K562 (cell line): ENCODE measurements at regions not wholly inside any gene's neighbourhood (a gene's known extent, or its start where the extent isn't known, plus 50 kb on each side); places are given as distances from the start of the nearest gene placed in this dataset.

Source experiments
- CBFA2T3 ChIP-seq: fragments of 450-650 bp; IDR thresholded peaks from 2 replicates; pipeline ENCODE4 v1.6.1; 2017
- CHD2 ChIP-seq: IDR thresholded peaks from 2 replicates; pipeline ENCODE4 v1.6.1; 2011; ENCODE audit warnings: low read depth, low read length
- HDAC1 ChIP-seq, 2 experiments: fragments of 450-650 bp; IDR thresholded peaks; 2 replicates each; pipeline ENCODE4 v1.6.1; 2016 to 2017; ENCODE audit warnings: inconsistent platforms in 1 of 2, mild to moderate bottlenecking in 1 of 2, moderate library complexity in 1 of 2
- KAT2B ChIP-seq: IDR thresholded peaks from one replicate; pipeline ENCODE4 v1.6.1; 2012; ENCODE audit warnings: low read depth, mild to moderate bottlenecking, control low read depth, inconsistent platforms, low read length, moderate library complexity
- MITF ChIP-seq: IDR thresholded peaks from 2 replicates; pipeline ENCODE4 v1.6.1; 2014; ENCODE audit warnings: antibody characterized with exemption
- NFIX ChIP-seq: fragments of 250-450 bp; sonication (Bioruptor Pico); IDR thresholded peaks from 2 replicates; pipeline ENCODE4 v1.4.0; 2020; ENCODE audit warnings: low read depth, mild to moderate bottlenecking, moderate library complexity
- NUFIP1 ChIP-seq: fragments of 450-650 bp; IDR thresholded peaks from 2 replicates; pipeline ENCODE4 v1.6.1; 2018; ENCODE audit not compliant: partially characterized antibody
- PPARD ChIP-seq: fragments of 250-450 bp; sonication (Bioruptor Pico); IDR thresholded peaks from 2 replicates; pipeline ENCODE4 v1.8.0; 2022; ENCODE audit warnings: inconsistent platforms, mild to moderate bottlenecking, moderate library complexity
- RAD21 ChIP-seq, 2 experiments: fragments of 250-450 bp in 1 of 2; fragments of 450-650 bp in 1 of 2; sonication (Bioruptor Pico) in 1 of 2; formaldehyde crosslinking in 1 of 2; IDR thresholded peaks in 1 of 2; conservative IDR thresholded peaks in 1 of 2; 2 replicates each; pipeline versions ENCODE4 v1.4.0 to v1.8.0; 2020 to 2022; ENCODE audit warnings: mild to moderate bottlenecking in 2 of 2, moderate library complexity in 1 of 2
- TAF15 ChIP-seq: fragments of 200-400 bp; formaldehyde crosslinking; IDR thresholded peaks from 2 replicates; pipeline ENCODE4 v1.6.1; 2017; ENCODE audit warnings: mild to moderate bottlenecking, low read depth, low read length, moderate library complexity
- TAF9B ChIP-seq: fragments of 450-650 bp; IDR thresholded peaks from 2 replicates; pipeline ENCODE4 v1.6.1; 2018; ENCODE audit warnings: mild to moderate bottlenecking; ENCODE audit not compliant: partially characterized antibody
- TEAD4 ChIP-seq, 2 experiments: sonication (generic) in 1 of 2; formaldehyde crosslinking in 1 of 2; IDR thresholded peaks; 2 replicates each; pipeline versions ENCODE4 v1.6.1 to v1.8.0; 2012 to 2022; ENCODE audit warnings: borderline replicate concordance in 1 of 2, inconsistent platforms in 1 of 2, low read length in 1 of 2, mild to moderate bottlenecking in 1 of 2, missing genetic modification reagents in 1 of 2
- TF ChIP-seq, protein P1 (sequence below), 2 experiments: fragments of 450-650 bp in 1 of 2; IDR thresholded peaks; 2 replicates each; pipeline ENCODE4 v1.6.1; 2011 to 2017; ENCODE audit warnings: low read depth in 2 of 2, antibody characterized with exemption in 1 of 2, borderline replicate concordance in 1 of 2, low read length in 1 of 2, mild to moderate bottlenecking in 1 of 2, mixed read lengths in 1 of 2; ENCODE audit not compliant: control insufficient read depth in 1 of 2
- TF ChIP-seq, protein P2 (sequence below): fragments of 200-800 bp; sonication (Bioruptor generic); IDR thresholded peaks from 2 replicates; pipeline ENCODE4 v1.6.1; 2017; ENCODE audit warnings: missing genetic modification characterization, missing compliant biosample characterization
- TF ChIP-seq, protein P3 (sequence below), 2 experiments: IDR thresholded peaks; 2 replicates each; pipeline ENCODE4 v1.6.1; 2011; ENCODE audit warnings: borderline replicate concordance in 1 of 2, control low read depth in 1 of 2, low read depth in 1 of 2, low read length in 1 of 2, mild to moderate bottlenecking in 1 of 2, mixed read lengths in 1 of 2, moderate library complexity in 1 of 2; ENCODE audit not compliant: insufficient read depth in 1 of 2, insufficient read length in 1 of 2, poor library complexity in 1 of 2, severe bottlenecking in 1 of 2; ENCODE audit errors: extremely low read depth in 1 of 2
- TF ChIP-seq, protein P4 (sequence below): fragments of 250-450 bp; sonication (Bioruptor Pico); IDR thresholded peaks from 2 replicates; pipeline ENCODE4 v1.5.0; 2020; ENCODE audit warnings: mild to moderate bottlenecking

GRCh38 chr2:145744541-145745386 is 1224.8 kb upstream of the ZEB2 start (continued):
- TF ChIP-seq PPARD (CRISPR knock-in tag), result no peak
- peak; percentile 75 for TF ChIP-seq TEAD4 (IDR thresholded peaks at IDR 0.05; ENCODE audit: low read length)
- TF ChIP-seq TEAD4 (CRISPR knock-in tag; IDR thresholded peaks at IDR 0.05; ENCODE audit: borderline replicate concordance), result no peak
- TF ChIP-seq TAF15, result no peak
- TF ChIP-seq HDAC1 (IDR thresholded peaks at IDR 0.05), result 0 out of 4 replicates have a peak, but pooled peaks of 1 of the 2 experiments have one; percentile 26
- TF ChIP-seq, protein P1, sequence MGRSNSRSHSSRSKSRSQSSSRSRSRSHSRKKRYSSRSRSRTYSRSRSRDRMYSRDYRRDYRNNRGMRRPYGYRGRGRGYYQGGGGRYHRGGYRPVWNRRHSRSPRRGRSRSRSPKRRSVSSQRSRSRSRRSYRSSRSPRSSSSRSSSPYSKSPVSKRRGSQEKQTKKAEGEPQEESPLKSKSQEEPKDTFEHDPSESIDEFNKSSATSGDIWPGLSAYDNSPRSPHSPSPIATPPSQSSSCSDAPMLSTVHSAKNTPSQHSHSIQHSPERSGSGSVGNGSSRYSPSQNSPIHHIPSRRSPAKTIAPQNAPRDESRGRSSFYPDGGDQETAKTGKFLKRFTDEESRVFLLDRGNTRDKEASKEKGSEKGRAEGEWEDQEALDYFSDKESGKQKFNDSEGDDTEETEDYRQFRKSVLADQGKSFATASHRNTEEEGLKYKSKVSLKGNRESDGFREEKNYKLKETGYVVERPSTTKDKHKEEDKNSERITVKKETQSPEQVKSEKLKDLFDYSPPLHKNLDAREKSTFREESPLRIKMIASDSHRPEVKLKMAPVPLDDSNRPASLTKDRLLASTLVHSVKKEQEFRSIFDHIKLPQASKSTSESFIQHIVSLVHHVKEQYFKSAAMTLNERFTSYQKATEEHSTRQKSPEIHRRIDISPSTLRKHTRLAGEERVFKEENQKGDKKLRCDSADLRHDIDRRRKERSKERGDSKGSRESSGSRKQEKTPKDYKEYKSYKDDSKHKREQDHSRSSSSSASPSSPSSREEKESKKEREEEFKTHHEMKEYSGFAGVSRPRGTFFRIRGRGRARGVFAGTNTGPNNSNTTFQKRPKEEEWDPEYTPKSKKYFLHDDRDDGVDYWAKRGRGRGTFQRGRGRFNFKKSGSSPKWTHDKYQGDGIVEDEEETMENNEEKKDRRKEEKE (IDR thresholded peaks at IDR 0.05; ENCODE audit: borderline replicate concordance in 1 of 2, control insufficient read depth in 1 of 2, low read depth in 2 of 2, low read length in 1 of 2), result no peak
- TF ChIP-seq, protein P2, sequence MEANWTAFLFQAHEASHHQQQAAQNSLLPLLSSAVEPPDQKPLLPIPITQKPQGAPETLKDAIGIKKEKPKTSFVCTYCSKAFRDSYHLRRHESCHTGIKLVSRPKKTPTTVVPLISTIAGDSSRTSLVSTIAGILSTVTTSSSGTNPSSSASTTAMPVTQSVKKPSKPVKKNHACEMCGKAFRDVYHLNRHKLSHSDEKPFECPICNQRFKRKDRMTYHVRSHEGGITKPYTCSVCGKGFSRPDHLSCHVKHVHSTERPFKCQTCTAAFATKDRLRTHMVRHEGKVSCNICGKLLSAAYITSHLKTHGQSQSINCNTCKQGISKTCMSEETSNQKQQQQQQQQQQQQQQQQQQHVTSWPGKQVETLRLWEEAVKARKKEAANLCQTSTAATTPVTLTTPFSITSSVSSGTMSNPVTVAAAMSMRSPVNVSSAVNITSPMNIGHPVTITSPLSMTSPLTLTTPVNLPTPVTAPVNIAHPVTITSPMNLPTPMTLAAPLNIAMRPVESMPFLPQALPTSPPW (CRISPR knock-in tag), result no peak
- no peak for TF ChIP-seq MITF
- TF ChIP-seq, protein P3, sequence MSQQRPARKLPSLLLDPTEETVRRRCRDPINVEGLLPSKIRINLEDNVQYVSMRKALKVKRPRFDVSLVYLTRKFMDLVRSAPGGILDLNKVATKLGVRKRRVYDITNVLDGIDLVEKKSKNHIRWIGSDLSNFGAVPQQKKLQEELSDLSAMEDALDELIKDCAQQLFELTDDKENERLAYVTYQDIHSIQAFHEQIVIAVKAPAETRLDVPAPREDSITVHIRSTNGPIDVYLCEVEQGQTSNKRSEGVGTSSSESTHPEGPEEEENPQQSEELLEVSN (IDR thresholded peaks at IDR 0.05; ENCODE audit: borderline replicate concordance in 1 of 2, extremely low read depth in 1 of 2, insufficient read depth in 1 of 2, insufficient read length in 1 of 2, low read depth in 1 of 2, low read length in 1 of 2, poor library complexity in 1 of 2, severe bottlenecking in 1 of 2), result no peak
- peak; percentile 25 for TF ChIP-seq TAF9B
- peak in 1 of 2 experiments; percentile 18; a peak in 1 of 4 replicates for TF ChIP-seq RAD21 (CRISPR knock-in tag; conservative IDR thresholded peaks at IDR 0.05 in 1 of 2, IDR thresholded peaks at IDR 0.05 in 1 of 2)
- TF ChIP-seq NFIX (CRISPR knock-in tag), result no peak
- TF ChIP-seq, protein P4, sequence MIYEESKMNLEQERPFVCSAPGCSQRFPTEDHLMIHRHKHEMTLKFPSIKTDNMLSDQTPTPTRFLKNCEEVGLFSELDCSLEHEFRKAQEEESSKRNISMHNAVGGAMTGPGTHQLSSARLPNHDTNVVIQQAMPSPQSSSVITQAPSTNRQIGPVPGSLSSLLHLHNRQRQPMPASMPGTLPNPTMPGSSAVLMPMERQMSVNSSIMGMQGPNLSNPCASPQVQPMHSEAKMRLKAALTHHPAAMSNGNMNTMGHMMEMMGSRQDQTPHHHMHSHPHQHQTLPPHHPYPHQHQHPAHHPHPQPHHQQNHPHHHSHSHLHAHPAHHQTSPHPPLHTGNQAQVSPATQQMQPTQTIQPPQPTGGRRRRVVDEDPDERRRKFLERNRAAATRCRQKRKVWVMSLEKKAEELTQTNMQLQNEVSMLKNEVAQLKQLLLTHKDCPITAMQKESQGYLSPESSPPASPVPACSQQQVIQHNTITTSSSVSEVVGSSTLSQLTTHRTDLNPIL (CRISPR knock-in tag), result no peak
- TF ChIP-seq CHD2, result no peak
- TF ChIP-seq CBFA2T3, result peak; percentile 81
- no peak for TF ChIP-seq KAT2B
- TF ChIP-seq NUFIP1, result no peak
